GDM1 (cell line): ENCODE measurements at regions not wholly inside any gene's neighbourhood (a gene's known extent, or its start where the extent isn't known, plus 50 kb on each side); places are given as distances from the start of the nearest gene placed in this dataset.
"Not testable (repeated sequence)": the region's sequence is repeated elsewhere in the genome, so short reads cannot be mapped to it uniquely, and the experiment has no call there.

Experiments used
- DNase-seq: peaks from one replicate; lab custom pipeline; 2025; lab: John Stamatoyannopoulos, UW

DNA sequence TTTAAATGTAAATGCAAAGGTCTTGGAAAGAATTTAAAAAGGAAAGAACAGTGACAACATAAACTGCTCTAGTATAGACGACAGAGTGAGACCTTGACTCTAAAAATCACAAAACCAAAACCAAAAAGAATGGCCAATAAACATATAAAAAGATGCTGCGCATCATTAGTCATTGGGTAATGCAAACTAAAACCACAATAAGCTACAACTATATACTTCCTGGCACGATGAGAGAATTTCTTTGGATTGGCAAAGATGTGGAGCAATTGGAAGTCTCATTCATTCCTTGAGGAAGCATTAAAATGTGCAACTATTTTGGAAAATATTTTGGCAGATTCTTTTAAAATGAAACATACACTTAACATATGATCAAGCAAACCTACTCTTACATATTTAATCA, 98.7 kb upstream of the ZPLD1 start:
- DNase-seq = no peak

DNA sequence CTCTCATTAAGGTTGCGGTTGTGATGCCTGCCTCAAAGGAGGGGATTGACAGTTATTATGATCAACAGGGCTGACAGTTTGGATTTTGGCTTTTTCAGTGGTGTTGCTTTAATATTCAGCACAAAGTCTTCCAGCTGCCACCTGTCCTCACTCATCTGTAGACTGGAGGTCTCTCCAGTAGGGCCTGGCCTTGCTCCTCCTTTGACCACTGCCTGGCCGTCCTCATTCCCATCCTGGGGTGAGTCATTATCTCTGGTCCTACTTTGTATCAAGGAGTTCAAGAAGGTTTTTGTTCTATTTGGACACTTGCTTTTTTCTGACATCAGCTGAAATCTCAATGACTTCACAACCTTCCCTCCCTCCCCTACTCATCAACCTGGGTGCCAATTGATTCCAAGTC, 95.1 kb upstream of the ZPLD1 start:
- DNase-seq = no peak

DNA sequence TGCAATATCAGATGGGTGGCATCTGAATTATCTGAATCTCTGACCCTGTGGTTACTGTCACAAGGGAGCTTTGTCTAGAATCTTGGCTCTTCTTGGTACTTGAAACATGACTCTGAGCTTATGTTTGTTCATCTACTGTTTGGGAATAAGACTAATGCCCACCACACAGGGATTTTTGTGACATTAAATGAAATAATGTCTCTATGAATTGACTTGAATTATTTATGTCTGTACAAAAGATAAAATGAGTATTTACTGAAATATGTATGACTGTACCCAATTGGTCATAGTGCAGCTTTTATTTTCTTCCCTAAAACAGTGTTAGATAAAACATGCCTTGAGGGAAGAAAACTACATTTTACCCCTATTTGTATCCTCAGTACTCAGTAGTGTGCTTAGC, 87.9 kb upstream of the ZPLD1 start:
- DNase-seq = no peak

DNA sequence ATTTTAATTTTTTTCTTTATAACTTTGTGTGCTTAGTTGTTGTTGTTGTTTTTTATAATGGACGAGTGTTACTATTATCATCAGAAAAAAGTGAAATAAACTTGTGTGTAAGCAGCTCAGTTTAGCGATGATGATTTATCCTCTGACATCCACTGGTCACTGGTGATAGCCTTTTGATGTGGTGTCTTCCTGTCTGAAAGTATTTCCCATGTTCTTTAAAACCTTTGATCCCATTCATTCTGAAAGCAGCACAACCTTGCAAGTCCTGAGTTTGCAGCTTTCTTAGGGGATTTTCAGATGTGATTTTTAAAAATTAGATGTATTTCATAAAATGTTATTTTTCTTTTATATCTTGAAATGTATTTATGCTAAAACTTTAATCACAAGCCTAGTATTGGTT, 85.9 kb upstream of the ZPLD1 start:
- DNase-seq = no peak

DNA sequence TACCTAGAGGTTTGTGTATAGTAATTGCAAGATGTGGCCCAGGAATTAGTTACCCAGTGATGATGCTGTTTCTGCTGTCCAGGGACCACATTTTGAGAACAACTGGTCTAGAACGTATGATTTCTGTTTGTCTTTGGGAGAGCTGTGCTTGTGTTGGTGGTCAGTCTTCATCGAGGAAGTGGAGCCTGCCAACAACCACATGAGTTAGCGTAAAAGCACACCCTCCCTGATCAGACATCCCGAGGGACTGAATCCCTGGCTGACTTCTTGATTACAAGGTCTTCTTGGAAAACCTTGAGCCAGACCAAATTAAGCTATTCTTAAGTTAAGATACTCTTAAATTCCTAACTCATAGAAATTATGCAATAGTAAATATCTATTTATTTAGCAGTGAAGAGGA, 81.7 kb upstream of the ZPLD1 start:
- no peak for DNase-seq

DNA sequence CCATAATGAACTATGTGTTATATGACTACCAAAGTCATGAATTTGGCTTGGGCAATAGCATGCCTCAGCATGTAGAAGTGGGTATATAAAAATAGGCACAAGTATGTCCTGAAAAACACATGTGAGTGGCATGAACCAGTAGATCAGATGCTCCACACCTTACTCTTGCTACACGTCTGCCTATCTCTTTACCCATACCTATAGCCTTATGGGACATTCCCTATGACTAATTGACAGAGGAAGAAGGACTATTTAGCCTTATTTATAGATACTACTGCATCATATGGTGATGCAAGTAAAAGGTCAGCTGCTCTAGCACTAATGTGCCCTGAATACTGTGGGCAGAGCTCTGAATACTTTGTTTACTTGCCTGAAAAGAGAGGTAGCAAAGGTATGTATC, 81.0 kb upstream of the ZPLD1 start:
- no peak for DNase-seq

DNA sequence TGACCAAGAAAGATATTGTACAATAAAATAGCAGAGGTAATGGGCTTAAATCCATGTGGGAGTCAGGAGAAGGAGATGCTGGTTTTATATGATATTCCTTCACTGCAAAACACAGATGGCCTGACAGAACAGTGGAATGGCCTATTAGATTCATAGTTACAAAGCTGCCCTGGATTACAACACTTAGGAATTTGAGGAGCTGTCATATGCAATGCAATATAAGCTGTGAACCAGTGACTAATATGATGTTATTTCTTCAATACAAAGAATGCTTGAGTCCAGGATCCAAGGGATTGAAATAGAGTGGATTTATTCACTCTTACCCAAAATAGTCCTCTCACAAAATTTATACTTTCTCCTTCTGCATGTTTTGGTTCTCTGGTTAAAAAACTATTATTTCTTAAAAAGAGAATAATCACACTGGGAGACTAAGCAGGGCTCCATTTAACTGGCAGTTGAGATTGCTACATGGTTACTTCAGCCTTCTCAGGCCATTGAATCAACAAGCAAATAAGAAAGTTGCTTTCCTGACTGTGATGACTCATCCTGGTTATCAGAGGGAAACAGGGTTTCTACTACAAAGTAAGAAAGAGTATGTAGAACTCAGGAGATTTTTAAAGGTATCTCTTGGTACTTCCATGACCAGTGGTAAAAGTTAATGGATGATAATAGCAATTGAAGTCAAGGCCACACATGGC, 79.8 kb upstream of the ZPLD1 start:
- DNase-seq = no peak

DNA sequence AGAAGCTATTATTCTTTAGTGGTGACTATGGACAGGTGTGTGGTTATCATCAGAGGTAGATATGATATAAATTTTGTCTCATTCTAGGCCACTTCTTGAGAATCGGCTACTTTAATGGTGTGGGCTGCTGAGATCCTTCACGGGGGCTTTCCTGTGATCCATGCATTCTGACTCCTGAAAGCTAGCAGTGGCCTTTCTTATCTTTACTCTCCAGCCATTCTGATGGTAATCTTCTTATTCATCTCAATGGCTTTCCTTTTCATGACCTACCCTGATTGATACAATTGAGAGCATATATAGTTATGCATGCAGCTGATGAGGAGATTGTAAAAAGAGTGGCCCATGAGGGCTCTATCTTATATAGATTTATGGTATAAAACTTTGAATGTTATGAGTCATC, 78.3 kb upstream of the ZPLD1 start:
- DNase-seq = no peak

DNA sequence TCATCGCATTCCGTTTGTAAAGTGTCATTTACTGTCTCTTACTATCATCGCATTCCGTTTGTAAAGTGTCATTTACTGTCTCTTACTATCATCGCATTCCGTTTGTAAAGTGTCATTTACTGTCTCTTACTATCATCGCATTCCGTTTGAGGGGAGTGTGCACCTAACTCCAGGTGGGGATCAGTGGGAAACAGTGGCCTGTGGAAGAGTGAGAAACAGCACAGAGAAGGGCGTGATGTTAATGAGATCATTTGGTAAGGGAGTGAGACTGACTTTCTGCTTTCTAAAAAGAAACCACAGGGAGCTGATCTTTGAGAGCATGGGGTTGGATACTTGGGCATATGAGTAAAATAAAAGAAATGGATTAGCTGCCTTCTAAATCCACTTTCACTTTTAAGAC, 77.5 kb upstream of the ZPLD1 start:
- DNase-seq = not testable (repeated sequence)

DNA sequence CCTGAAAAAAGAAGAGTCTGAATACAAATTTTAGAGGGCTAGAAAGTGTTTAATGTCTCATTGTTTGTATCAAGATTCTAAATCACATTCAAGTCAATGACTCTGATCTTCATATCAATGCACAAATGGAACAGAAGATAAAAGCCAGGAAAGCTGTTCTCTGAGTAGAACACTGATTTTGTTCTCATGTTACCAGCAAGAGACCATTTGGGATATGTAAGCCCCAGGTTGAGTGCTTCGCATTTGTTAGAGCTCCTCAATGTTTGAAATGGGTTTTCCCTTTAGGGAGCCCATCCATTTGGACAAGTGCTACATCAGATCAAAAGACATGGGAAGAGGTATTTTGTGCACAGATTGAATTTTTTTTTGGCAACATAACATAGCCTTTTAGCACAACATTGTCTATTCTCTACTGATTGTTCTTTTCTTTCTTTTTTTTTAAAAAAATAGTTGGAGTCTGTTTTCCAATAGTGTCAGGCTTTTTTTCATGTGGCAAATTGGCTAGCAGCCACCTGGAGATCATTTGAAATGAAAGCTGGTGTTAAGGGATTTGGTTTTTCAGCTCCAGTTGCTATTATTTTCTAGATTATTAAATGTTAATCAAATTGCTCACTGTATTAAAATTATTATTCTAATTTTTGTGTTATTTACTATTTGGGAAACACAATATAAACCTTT, 74.5 kb upstream of the ZPLD1 start:
- DNase-seq = no peak

DNA sequence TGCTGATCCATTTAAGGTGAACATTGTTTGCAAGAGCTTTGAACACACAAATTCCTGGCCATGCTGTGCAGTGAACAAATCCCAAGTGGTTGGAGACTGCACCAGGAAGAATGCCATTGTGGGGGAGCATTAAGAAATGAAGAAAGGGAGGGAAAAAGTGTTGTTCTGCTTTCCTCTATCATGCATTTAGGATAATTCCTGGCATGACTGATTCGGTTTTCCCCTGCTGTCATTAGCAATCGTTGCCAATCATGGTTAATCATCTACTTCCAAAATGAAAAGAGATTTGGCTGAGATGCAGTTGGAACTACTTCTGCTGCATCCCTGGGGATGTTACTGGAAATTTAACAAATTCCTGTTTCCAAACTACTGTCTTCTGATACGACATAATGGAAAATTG, 73.7 kb upstream of the ZPLD1 start:
- DNase-seq = no peak

DNA sequence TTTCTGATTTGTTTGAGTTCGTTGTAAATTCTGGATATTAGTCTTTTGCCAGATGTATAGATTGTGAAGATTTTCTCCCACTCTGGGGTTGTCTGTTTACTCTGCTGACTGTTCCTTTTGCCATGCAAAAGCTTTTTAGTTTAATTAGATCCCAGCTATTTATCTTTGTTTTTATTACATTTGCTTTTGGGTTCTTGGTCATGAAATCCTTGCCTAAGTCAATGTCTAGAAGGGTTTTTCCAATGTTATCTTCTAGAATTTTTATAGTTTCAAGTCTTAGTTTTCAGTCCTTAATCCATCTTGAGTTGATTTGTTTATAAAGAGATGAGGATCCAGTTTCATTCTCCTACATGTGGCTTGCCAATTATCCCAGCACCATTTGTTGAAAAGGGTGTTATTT, 68.7 kb upstream of the ZPLD1 start:
- DNase-seq = not testable (repeated sequence)

DNA sequence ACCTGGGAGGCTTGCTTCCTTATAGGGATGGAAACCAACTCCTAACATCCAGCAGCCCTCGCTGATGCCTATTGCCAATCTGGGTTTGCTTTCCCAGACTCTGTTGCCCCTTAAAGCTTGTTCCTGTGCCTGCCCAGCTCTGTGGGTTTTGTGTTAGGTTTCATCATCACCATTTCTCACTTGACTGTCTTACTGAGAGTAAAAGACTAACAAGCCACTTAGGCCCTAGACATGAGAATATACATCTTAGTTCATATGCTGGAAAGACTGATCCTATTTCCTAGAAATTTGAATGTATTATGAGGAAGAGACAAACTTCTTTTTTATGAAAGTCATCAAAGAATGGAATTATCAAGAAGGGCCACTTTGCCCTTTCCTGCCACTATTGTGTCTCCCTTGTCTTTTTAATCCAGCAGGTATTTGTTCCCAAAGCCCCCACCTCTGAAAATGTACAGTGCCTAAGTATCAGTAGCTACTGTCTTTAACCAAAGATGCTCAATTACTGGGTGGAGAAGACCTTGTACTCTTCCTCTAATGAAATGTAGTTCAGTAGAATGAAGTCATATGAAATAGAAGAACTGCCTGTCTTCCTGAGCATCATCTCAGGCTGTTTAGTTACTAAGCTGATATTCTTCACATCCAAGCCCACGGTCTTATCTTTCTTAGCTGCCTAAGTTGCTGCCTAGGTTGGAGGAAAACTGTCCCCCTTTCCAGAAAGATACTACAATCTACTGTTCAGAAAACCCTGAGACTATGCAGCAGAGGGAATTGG, 59.8 kb upstream of the ZPLD1 start:
- DNase-seq = no peak

DNA sequence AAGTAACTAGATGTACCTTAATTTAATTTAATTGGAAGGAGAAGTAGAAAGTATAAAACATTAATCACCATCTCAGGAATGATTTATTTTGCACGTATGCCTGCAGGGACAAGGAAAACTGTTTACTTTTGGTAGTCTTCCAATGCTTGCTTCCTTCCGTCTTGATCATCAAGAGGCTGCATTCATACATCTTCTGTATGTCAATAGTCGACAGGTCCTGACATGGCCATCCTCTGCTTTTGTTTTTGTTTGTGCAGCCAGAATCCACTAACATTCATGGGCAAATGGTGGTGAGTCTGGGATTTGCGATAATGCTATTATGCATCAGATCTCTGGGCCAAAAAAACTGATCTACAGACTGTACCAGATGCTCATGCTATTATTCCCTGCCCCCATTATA, 56.6 kb upstream of the ZPLD1 start:
- DNase-seq = no peak

DNA sequence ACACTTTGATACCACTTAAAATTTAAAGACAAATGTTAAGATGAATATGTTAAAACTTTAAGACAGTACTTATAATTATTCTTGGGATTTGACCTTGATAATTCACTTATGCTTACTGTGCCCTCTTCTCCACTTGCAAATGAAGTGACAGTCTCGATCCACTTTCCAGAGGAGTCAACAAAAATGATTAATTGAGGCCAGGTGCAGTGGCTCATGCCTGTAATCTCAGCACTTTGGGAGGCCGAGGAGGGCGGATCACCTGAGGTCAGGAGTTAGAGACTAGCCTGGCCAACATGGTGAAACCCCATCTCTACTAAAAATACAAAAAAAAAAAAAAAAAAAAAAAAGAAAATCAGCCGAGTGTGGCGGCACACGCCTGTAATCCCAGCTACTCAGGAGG, 52.6 kb upstream of the ZPLD1 start:
- not testable (repeated sequence) for DNase-seq
